ENCODE measurements at regions not wholly inside any gene's neighbourhood (a gene's known extent, or its start where the extent isn't known, plus 50 kb on each side); places are given as distances from the start of the nearest gene placed in this dataset.

- no peak for DNase-seq
Measured at GRCh38 chr3:130800829-130801228, 54.2 kb upstream of the PIK3R4 start.

DNA sequence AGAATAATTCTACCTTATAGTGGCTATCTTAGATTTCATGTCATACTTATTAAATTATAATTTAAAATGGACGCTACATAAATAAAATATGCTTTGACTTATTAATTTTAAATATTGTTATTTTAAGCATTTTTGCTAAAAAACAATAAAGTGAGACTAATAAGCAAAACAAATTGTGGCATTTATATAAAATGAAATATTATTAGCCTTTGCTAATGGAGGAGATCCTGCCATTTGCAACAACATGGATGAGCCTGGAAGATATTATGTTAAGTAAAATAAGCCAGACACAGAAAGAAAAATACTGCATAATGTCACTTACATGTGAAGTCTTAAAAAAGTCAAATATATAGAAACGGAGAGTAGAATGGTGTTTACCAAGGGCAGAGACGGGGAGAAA is 54.8 kb upstream of the PIK3R4 start:
- no peak overlapping the region for H3K4me3 Mint-ChIP-seq (ENCODE audit: unreplicated experiment)
- H3K4me1 Mint-ChIP-seq (ENCODE audit: low read depth, unreplicated experiment): no peaks in the 10 kb centered on the region
- no peak for TF ChIP-seq CTCF (IDR thresholded peaks at IDR 0.05; ENCODE audit: partially characterized antibody, unreplicated experiment)
- H3K9me3 Mint-ChIP-seq (ENCODE audit: unreplicated experiment): peaks cover 3% of the 10 kb centered on the region
- no peak for DNase-seq
- peaks cover 2% of the 10 kb centered on the region for H3K27me3 Mint-ChIP-seq (ENCODE audit: unreplicated experiment)
- H3K27ac Mint-ChIP-seq (ENCODE audit: unreplicated experiment): no peak overlapping the region
- H3K36me3 Mint-ChIP-seq (ENCODE audit: unreplicated experiment): no peaks in the 10 kb centered on the region

More at GRCh38 chr3:130800829-130801228, 54.2 kb upstream of the PIK3R4 start:
- peaks cover 2% of the 10 kb centered on the region for H3K9me3 Mint-ChIP-seq (ENCODE audit: unreplicated experiment)
- no peaks in the 10 kb centered on the region for H3K36me3 Mint-ChIP-seq (ENCODE audit: unreplicated experiment)
- no peak overlapping the region for H3K4me3 Mint-ChIP-seq (ENCODE audit: unreplicated experiment)
- H3K27ac Mint-ChIP-seq (ENCODE audit: unreplicated experiment): no peak overlapping the region
- TF ChIP-seq CTCF (IDR thresholded peaks at IDR 0.05; ENCODE audit: partially characterized antibody, unreplicated experiment): no peak
- H3K27me3 Mint-ChIP-seq (ENCODE audit: unreplicated experiment): peaks cover 2% of the 10 kb centered on the region
- H3K4me1 Mint-ChIP-seq (ENCODE audit: low read depth, unreplicated experiment): no peaks in the 10 kb centered on the region

DNA sequence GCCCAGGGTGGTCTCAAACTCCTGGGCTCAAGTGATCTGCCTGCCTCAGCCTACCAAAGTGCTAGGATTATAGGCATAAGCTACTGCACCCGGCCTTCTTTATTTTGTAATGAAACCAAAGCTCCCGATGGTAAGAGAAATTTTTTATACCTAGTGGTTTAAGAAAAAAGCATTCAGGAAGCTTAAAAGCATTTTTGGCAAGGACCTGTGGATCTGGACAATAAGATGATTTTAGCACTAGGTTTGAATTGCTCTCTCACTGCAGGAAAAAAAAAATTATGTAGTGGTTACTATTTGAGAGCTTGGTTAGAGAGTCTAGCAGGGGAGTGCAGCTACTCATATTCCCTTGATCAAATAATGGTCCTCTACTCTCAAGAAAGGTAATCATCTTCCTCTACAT is 64.9 kb upstream of the PIK3R4 start:
- DNase-seq: no peak
- Mint-ChIP-seq H3K4me1 (ENCODE audit: low read depth, unreplicated experiment) (no peaks in the 10 kb centered on the region), H3K27ac (ENCODE audit: unreplicated experiment) (no peak overlapping the region), H3K36me3 (ENCODE audit: unreplicated experiment) (peaks cover 13% of the 10 kb centered on the region), H3K4me3 (ENCODE audit: unreplicated experiment) (no peak overlapping the region), H3K9me3 (ENCODE audit: unreplicated experiment) (peaks cover 6% of the 10 kb centered on the region), H3K27me3 (ENCODE audit: unreplicated experiment) (peaks cover 1% of the 10 kb centered on the region)
- no peak for TF ChIP-seq CTCF (IDR thresholded peaks at IDR 0.05; ENCODE audit: partially characterized antibody, unreplicated experiment)

DNA sequence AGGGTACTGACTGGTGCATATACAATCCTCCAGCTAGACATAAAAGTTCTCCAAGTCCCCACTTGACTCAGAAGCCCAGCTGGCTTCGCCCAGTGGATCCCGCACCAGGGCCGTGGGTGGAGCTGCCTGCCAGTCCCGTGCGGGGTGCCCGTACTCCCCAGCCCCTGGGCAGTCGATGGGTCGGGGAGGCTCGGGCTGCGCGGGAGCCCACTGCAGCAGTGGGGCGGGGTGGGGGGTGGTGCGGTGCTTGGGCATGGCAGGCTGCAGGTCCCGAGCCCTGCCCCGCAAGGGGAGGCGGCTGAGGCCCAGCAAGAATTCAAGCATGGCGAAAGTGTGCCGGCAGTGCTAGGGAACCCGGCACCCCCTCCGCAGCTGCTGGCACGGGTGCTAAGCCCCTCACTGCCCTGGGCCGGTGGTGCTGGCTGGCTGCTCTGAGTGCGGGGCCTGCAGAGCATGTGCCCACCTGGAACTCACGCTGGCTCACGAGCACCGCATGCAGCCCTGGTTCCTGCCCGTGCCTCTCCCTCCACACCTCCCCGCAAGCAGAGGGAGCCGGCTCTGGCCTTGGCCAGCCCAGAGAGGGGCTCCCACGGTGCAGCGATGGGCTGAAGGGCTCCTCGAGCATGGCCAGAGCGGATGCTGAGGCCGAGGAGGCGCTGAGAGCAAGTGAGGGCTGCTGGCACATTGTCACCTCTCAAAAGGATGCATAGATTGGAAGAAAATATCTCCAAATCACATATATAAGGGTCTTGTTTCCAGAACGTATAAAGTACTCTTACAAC is 68.3 kb upstream of the PIK3R4 start:
- Mint-ChIP-seq H3K4me3 (ENCODE audit: unreplicated experiment) (no peak overlapping the region), H3K9me3 (ENCODE audit: unreplicated experiment) (peaks cover 3% of the 10 kb centered on the region), H3K4me1 (ENCODE audit: low read depth, unreplicated experiment) (no peaks in the 10 kb centered on the region), H3K27me3 (ENCODE audit: unreplicated experiment) (peaks cover under 1% of the 10 kb centered on the region), H3K36me3 (ENCODE audit: unreplicated experiment) (peaks cover 7% of the 10 kb centered on the region), H3K27ac (ENCODE audit: unreplicated experiment) (no peak overlapping the region)
- DNase-seq: no peak
- TF ChIP-seq CTCF (IDR thresholded peaks at IDR 0.05; ENCODE audit: partially characterized antibody, unreplicated experiment): no peak

Data from glutamatergic neuron (in vitro differentiated cells).